HG03432 (cell line): ENCODE measurements at regions not wholly inside any gene's neighbourhood (a gene's known extent, or its start where the extent isn't known, plus 50 kb on each side); places are given as distances from the start of the nearest gene placed in this dataset.

ENCODE experiments used
- ATAC-seq: cut with Tn5 transposase; IDR thresholded peaks from one replicate; pipeline ENCODE4 v1.9.1; 2021; ENCODE audit warnings: mild to moderate bottlenecking, moderate library complexity; ENCODE audit not compliant: unreplicated experiment

DNA sequence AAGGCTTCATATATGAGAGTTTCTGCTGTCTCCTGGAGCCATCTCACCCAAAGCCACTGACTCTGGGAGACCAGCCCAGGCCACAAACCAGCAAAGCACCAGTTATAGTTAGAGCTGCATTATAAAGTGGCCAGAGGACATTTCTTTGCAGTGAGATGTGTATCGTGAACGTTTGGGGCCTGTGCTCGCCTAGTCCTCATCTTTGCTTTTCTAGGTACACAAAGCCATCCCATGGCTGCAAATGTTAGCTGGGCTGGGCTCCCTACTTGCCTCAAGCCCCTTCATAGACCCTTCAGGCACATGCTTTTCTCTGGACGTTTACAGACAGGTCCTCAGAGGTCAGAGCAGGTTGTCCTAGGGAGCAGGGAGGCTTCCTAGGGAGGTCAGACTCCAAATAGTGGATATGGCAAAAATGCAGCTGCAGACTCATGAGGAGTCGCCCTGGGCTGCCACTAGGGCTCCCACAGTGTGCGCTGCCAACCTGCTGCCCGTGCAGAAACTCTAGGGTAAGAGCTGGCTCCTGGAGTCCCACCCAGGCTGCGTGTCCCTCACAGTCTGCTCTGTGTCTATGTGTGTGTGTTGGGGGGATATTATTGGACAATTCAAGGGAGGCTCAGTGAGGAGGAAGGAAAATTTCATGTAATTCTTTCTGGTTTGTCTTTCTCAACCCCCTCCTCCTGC is 141.0 kb downstream of the RPIA start:
- peak; percentile 61 for ATAC-seq

DNA sequence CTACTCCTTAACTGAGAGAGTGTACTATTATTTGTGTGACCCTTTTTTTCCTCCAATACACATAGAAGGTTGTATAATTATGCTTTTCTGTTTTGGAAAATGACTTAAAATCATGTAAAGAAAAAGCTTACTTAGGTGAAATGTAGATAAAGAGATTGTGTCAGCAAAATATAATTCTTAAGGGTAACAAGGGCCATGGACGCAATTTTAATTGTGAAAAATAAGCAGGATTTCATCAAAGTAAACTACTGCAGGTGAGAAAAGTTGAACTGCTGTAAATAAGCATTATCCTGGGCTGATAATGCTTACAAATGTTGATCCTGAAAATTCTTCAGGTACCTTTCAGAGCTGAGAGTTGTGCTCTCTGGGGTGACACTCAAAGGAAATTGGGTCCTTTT is 141.5 kb downstream of the RPIA start:
- ATAC-seq = no peak

DNA sequence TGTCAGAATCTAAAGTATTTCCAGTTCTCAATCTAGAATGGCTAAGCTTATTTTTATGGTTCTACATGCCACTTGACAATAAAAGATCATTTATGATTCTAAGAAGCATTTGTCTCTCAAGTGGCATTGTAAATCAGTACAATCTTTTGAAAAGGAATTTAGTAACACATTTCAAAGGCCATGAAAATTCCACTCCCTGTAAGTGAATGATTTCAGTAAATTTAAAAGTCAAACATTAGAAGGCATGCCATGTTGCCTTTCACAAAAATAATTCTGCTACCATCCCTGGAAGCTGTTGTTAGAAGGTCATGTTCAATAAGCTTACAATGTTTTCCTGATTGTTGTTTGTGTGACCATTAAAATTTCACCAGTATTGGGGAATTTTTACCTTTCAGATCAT is 142.9 kb downstream of the RPIA start:
- no peak for ATAC-seq

DNA sequence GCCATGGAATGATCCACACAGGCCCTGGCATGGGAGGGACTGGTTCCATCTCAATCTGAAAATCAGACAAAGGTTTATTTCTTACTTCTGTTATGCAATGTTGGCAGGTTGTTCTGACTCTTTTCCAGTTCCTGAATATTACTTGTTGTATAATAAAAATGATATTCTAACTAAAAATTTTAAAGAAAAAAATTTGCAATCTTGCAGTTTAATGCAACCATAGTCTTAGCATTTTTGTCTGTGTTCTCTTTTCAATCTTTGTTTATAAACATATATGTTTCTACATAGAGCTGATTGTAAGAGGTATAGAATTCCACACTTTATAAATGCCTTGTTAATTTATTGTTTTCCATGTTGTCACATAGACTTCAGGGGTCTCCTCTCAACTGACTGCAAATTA is 143.4 kb downstream of the RPIA start:
- ATAC-seq = no peak

DNA sequence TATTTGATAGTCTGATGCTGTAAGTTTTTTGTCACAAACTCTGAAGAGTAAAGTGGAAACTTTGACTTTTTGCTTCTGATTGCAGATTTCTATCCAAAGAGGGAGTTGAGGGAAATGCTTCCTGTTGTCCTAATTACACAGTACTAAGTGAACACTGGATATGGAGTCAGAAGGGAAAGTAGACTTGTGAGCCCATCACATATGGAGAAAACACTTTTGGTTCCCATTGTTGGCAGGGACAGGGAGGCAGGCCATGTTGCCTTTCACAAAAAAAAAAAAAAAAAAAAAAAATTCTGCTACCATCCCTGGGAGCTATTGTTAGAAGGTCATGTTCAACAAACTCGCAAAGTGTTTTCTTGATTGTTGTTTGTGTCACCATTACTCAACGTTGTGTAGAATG is 144.3 kb downstream of the RPIA start:
- ATAC-seq = no peak

DNA sequence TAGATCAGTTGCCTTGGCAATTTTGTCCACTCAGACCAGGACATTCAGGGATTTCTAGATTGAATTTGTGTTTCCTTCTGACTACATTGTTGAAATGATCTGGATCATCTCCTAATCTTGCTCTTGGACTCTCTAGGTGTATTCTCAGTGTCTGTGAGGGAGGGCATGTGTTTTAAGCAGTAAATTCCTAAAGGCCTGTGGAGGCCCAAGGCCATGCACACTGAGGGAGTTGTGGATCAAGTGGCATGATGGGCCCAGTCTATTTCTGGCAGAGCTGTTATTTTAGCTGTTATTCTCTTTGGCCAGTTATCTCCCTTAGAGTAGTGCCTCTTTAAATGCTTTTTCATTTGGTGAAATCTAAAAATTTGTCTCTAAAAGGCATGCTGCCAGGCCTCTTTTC is 144.9 kb downstream of the RPIA start:
- ATAC-seq = no peak

DNA sequence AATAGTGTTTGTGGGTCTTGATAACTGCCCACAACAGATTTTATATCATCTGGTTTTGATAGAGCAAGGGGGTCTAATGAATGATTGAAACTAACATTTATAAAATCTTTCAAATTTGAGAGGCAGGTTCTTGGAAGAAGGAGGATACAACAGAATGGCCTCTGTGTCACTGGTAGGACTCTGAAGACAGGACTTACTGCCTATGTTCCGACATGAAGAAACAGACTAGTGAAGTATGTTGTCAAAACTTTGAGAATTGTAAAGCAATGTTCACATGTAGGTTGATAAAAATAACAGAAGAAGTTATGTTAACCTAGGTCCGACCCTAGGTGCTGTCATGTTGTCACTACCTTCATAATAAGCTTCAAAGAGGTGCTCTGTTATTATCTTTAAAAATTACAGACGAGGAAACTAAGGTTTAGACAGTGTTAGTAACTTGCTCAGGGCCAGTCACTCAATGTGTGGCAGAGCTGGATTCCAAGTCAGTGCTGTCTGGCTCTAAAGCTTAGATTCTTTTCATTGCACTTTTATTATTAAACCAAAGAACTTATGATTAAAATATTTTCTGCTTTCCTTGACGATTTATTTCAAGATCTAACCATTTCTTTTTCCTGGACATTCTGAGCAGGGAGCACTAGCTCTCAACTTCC is 146.2 kb downstream of the RPIA start:
- no peak for ATAC-seq

DNA sequence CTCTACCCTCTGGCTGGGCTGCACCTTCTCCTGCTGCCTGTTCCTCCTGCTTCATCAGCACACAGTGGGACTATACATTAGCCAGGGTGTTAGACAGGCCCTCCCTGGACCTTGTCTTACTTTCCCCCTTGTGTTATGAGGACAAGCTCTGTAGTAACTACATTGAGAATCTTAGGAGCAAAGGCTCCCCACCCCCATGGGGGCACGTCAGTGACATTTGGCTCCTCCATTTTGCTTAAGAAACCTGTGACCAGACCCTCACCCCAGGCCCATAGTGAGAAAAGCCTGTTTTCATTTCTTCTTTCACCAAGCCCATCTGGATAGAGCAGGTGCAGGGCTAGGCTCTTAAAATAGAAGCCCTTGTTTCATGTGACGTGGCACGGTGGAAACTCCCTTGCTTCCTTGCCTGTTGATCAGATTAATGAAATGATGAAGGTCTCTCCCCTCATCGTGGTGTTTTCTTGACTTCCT is 146.7 kb downstream of the RPIA start:
- peak; percentile 88 for ATAC-seq

DNA sequence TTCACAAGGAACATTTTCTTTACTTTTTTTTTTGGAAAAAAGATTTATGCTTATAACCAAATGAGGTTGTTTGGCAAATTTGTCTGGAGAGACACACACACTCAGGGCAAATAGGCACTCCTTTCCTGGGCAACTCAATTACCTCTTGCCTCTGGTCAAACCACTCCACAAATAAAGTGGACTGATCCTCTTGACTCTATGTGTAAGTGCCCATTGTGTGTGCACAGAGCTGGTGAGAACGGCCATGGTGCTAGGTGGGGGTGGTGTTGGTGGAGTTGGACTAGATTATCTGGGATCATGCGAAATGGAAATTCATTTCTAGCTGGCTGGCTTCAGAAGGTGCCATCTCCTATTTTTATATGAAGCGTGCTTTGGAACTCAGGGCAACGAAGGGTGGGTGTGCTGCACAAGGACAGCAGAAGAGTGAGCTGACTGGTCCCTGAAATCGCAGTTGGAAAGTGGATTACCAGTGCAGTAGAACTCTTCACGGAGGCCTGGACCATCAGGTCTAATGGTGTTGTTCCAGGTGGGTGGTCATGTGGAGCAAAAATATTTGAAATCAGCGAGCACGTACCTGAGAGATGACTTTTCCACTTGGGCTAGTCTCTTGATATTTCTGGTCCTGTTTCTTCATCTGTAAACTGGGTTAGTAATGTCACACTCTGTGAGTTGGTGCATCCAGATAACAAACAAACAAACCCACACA is 149.9 kb downstream of the RPIA start:
- ATAC-seq = peak; percentile 5

DNA sequence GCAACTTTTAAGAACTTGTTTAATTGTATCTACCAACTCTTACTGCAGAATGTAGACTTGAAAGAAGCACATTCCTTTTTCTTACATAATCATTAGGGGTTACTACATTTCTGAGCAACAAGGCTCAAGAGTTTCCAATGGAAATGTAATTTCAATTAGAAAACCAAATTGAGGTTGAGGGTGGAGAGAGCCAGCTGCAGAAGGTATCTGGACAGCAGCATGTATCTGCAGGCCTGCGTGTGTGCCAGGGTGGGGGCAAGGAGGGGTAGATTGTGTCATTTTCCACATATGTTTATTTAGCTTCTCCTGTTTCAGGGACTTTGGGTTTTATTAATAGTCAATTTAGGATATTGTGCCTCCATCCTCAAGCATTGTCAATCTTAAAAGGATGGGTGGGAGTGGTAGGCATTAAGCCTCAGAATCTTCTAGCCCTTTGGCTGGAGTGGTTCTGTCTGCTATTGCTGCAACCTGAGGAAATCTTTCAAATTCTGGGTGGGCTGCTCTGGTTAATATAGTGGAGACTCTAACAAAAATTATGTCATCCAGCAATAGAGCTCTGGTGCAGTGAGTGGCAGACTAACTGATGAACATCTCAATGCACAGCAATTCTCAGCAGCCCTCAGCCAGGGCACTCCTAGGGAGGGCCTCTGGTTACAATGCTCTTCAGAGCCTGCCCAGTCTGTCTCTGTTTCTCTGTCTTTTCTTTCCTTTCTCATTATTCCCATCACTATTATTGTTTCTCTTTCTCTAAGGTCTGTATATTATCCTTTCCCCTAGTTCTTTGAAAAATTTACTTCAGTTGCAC is 151.4 kb downstream of the RPIA start:
- ATAC-seq = no peak

DNA sequence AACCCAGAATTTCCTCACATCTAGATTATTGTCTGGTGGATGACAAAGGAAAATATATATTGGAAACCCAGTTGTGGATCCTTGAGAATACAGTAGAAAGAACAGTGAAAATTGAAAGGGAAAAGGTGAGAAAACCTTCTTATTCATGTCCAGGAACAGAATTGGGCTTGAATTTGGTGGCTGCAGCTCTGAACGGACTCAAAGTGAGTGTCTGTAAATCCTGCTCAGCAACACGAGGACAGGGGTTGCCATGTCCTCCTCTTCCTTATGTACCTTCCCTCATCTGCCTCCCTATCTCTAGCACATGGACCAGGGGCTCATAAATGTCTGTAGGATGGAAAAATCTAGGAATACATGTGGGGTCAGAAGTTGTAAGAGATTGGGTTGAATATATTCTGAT is 152.2 kb downstream of the RPIA start:
- no peak for ATAC-seq

DNA sequence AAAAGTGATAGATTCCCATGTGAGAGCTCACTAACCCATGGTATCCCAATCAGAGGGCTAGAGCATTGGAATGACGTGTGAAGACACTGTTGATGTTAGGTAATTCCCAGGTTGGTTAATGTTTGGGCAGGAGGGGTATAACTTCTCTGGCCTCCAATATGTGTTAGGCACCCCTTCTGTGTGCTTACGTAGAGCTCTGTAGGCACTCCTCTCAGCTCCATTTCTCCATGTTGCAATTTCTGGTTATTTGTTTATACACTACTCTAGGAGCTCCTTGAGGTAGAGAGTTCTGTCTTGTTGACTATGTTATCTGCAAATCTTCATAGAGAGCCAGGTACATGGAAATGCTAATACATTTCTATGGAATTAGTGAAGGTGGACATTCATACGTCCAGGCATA is 153.5 kb downstream of the RPIA start:
- no peak for ATAC-seq

DNA sequence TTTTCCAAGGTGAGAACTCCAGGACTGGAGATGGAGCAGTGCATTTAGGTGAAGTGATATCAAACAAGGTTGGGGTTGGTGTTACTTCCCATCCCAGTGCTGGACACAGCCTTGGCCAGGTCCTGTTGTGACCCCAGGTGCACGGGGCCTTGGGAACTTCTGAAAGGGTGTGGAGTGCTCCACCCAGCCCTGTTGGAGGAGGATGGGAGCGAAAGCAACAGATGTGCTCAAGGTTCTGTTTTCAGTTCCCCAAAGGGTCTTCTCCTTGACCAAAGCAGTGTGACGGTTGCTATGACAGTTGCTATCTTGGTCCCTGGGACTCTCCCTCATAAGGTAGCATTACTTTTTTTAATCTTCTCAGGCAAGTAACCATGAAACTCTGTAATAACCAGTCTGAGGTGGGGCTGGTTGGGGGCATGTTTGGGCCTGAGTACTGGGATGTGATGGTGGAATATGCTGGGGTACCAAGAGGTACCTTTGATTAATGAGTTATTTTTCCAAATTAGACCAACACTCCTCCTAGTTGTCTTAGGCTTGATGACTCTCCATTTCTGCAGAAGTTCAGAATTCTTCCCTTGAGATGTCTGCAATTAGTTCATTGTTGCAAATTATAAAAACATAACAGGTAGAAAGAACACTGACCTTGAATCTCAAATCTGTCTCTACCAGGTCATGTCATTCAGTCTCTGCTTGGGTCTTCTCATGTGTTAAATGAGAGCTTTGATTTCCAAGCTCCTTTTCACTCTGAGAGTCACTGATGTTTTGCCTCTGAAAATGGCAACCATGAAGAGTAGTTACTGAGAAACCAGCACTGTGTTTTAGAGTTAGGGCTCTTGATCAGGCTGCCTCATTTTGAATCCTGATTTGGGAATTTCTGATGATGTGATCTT is 154.5 kb downstream of the RPIA start:
- ATAC-seq = peak; percentile 89

DNA sequence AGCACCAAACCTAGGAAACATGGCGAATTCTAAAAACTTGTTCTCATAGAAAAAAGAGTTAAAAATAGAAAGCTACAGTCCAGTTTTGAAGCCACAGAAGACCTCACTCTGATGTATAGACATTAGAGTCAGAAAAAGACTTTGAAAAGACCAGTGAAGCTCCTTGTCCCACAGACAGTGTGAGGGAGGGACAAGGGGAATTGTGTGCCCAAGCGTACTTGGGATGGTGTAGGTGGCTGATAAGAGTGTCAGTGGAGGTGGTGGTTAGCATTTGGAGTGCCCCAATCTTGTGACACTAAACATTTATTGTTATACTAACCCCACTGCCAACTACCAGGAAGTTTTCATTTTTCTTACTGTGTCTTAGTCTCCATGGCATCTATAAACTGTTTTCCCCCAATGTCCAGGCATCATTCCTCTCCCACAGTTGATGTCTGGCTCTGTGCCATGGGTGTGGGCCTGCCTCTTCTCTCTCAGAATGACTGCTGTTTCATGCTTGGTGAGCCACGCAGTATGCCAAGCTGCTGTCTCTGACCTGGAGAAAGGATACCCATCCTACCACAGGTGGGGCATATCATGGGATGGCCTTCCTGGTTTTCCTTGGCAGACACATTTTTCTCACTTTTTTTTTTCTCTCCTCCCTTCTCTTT is 161.4 kb downstream of the RPIA start:
- no peak for ATAC-seq

DNA sequence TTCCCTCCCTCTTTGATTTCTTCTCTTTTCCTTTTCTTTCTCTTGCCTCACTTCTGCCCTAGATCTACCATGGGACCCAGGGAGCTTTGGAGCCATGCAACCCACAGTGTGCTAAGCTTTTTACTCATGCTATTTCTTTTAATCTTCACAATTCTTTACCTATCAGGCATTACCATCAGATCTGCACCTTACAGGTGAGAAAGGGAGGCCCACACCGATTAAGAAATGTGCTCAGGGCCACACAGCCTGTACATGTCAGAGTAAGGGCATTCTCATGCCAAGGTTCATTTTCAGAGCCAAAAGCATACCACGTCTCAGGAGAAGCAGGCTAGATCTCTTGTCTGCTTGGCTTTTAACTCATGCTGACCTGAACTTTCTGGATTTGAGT is 161.9 kb downstream of the RPIA start:
- ATAC-seq = no peak

DNA sequence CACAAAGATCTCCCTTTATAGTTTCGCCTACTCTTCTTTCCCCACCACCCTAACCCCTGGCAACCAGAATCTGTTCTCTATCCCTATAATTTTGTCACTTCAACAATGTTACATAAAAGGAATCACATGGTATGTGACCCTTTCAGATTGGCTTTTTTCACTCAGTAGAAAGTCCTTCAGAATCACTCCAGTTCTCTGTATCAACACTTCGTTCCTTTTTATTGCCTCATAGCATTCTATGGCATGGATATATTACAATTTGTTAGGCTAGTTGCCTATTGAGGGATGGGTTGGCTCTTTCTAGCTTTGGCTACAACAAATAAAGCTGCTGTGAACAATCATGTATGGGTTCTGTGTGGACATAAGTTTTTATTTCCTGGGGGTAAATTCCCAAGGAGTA is 163.1 kb downstream of the RPIA start:
- no peak for ATAC-seq

DNA sequence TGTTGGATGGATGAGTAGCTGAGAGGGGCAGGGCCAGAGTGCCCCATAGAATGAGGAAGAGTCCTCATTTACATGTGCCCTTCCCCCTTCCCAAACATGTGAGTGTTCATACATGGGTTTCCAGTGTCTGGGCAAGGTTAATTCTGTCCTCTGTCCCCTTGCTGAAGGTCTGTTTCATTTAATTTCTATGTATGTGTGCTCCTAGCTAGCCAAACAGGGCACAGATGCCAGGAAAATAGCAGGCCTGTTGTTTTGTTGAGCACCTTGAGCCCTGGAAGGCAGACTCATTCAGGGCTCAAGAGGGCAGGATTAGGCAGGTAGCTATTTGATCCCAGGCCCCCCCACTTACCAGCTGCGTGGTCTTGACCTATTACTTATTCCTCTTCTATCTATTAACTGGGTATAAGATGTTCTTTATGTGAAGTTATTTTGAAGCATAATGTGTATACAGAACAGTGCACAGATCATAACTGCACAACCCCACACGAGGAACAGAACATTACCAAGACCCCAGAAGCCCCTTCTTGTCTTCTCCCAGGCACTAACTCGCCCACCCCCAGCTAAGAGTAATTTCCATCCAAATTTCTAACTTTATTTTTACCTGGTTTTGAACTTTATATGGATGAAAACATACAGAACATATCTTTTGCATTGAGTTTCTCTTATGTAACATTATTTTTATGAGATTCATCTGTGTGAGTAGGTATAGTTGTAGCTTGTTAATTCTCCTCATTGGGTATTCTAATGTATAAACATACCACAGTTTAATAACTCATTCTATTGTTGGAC is 164.3 kb downstream of the RPIA start:
- peak; percentile 42 for ATAC-seq

DNA sequence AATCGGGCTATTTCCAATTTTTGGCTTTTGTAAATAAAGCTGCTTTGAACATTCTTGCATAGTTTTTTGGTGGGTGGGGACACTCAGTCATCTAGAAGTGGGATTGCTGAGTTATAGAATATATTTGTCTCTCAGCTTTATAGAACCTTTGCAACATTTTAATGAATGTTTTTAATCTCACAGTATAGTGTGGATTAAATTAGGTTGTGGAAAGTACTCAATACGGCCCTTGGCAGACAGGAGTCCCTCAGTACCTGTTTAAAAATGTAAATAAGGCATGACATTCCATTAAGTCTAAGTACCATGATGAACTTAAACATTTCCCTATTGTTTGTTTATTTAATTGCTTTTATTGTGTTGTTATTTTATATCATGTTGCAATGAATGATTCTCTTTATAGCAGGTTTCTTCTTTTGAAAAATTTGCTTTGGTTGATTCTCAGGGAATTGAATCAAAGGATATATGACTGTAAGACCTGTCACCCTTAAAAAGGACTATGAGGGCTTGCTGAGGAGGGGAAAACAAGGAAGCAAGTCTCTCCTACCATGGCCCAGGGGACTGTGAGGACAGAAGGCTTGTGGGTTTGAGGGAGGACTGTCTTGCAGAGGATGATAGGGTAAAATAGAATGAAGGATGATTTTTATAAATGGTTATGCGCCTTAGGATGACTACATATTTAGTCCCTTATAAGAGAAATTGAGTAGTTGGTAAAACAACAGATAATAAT is 165.1 kb downstream of the RPIA start:
- no peak for ATAC-seq
